ENCODE measurements at regions not wholly inside any gene's neighbourhood (a gene's known extent, or its start where the extent isn't known, plus 50 kb on each side); places are given as distances from the start of the nearest gene placed in this dataset.

DNA sequence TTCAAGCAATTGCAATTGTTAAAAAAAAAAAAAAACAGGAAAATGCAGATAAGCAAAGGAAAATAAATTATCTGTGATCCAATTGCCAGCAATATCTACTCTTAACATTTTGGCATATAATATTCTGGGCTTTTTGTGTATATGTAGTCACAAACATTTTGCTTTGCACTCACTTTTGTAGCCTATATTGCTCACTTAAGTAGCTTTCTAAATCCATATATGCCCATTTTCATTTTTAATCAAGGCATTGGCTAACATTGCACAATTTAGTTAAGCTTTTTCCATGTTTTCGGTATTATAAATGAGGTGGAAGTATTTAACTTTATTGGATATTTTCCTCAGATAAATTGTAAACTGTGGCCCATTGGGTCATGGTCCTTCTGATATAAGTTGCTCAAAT is 466.3 kb upstream of the ATP2B1 start:
- H3K9me3 Mint-ChIP-seq = no peaks in the 10 kb centered on the region
- no peaks in the 10 kb centered on the region for H3K27me3 Mint-ChIP-seq (ENCODE audit: low read depth)
- H3K4me1 Mint-ChIP-seq = no peaks in the 10 kb centered on the region
- H3K4me3 Mint-ChIP-seq = no peak overlapping the region
- no peak for TF ChIP-seq CTCF (IDR thresholded peaks at IDR 0.05; ENCODE audit: unreplicated experiment in 3 of 3)
- H3K27ac Mint-ChIP-seq = no peak overlapping the region
- no peaks in the 10 kb centered on the region for H3K36me3 Mint-ChIP-seq (ENCODE audit: low read depth)

- H3K36me3 Mint-ChIP-seq (ENCODE audit: low read depth) = no peaks in the 10 kb centered on the region
- H3K4me3 Mint-ChIP-seq = no peak overlapping the region
- no peaks in the 10 kb centered on the region for H3K27me3 Mint-ChIP-seq (ENCODE audit: low read depth)
- H3K27ac Mint-ChIP-seq = no peak overlapping the region
- H3K9me3 Mint-ChIP-seq = no peaks in the 10 kb centered on the region
- no peaks in the 10 kb centered on the region for H3K4me1 Mint-ChIP-seq
- no peak for TF ChIP-seq CTCF (IDR thresholded peaks at IDR 0.05; ENCODE audit: unreplicated experiment in 3 of 3)
Observed at GRCh38 chr12:90174198-90174510, 465.5 kb upstream of the ATP2B1 start.

GRCh38 chr12:90173499-90174197 is 465.0 kb upstream of the ATP2B1 start:
- TF ChIP-seq CTCF (IDR thresholded peaks at IDR 0.05; ENCODE audit: unreplicated experiment in 3 of 3) = no peak
- Mint-ChIP-seq H3K9me3 (no peaks in the 10 kb centered on the region), H3K4me3 (no peak overlapping the region), H3K36me3 (ENCODE audit: low read depth) (no peaks in the 10 kb centered on the region), H3K27me3 (ENCODE audit: low read depth) (no peaks in the 10 kb centered on the region), H3K27ac (no peak overlapping the region), H3K4me1 (no peaks in the 10 kb centered on the region)

DNA sequence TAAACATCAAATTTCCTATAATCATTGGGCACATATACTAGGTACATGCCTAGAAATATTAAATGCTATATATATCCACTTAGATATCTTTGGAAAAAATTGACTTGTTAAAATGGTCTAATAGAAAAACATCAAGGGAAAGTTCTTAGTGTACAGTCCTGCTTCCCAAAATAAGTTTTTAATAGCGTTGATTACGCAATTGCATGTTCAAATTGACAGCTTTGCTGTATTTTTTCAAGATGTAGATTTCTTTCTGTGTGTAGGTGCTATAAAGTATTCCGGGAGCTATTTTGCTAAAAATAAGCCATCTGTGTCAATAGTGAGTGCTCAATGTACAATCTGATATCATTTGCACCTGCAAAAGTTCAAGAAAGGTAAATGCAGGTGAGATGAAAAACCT is 463.9 kb upstream of the ATP2B1 start:
- TF ChIP-seq CTCF (IDR thresholded peaks at IDR 0.05; ENCODE audit: unreplicated experiment in 3 of 3) = no peak
- Mint-ChIP-seq H3K27ac (no peak overlapping the region), H3K9me3 (no peaks in the 10 kb centered on the region), H3K4me1 (no peaks in the 10 kb centered on the region), H3K4me3 (no peak overlapping the region), H3K27me3 (ENCODE audit: low read depth) (no peaks in the 10 kb centered on the region), H3K36me3 (ENCODE audit: low read depth) (no peaks in the 10 kb centered on the region)

GRCh38 chr12:90170740-90171139 is 462.1 kb upstream of the ATP2B1 start:
- TF ChIP-seq CTCF (IDR thresholded peaks at IDR 0.05; ENCODE audit: unreplicated experiment in 3 of 3) = no peak

GRCh38 chr12:90167518-90168208 is 459.0 kb upstream of the ATP2B1 start:
- peak overlapping the region in 1 of 3 experiments; percentile 16 for H3K27ac Mint-ChIP-seq
- H3K36me3 Mint-ChIP-seq (ENCODE audit: low read depth) = no peaks in the 10 kb centered on the region
- H3K9me3 Mint-ChIP-seq = peaks cover under 1% of the 10 kb centered on the region
- no peak overlapping the region for H3K4me3 Mint-ChIP-seq
- TF ChIP-seq CTCF (IDR thresholded peaks at IDR 0.05; ENCODE audit: unreplicated experiment in 3 of 3) = no peak
- no peaks in the 10 kb centered on the region for H3K27me3 Mint-ChIP-seq (ENCODE audit: low read depth)
- H3K4me1 Mint-ChIP-seq = no peaks in the 10 kb centered on the region

More at GRCh38 chr12:90170740-90171139, 462.1 kb upstream of the ATP2B1 start:
- H3K9me3 Mint-ChIP-seq = no peaks in the 10 kb centered on the region
- H3K27me3 Mint-ChIP-seq (ENCODE audit: low read depth) = no peaks in the 10 kb centered on the region
- H3K27ac Mint-ChIP-seq = no peak overlapping the region
- H3K36me3 Mint-ChIP-seq (ENCODE audit: low read depth) = no peaks in the 10 kb centered on the region
- H3K4me1 Mint-ChIP-seq = no peaks in the 10 kb centered on the region
- no peak overlapping the region for H3K4me3 Mint-ChIP-seq

All from nephron (organoid).